ENCODE measurements at regions not wholly inside any gene's neighbourhood (a gene's known extent, or its start where the extent isn't known, plus 50 kb on each side); places are given as distances from the start of the nearest gene placed in this dataset.

- Histone ChIP-seq H3K9me3 (no peaks in the 10 kb centered on the region), H3K4me3 (no peak overlapping the region), H3K27ac (peak overlapping the region in 10 of 12 donors; percentile 13 to 69 (median 55)), H3K27me3 (no peaks in the 10 kb centered on the region), H3K36me3 (no peaks in the 10 kb centered on the region), H3K4me1 (peaks cover 0 to 8% (median 0%) of the 10 kb centered on the region in 12 donors)
- intact Hi-C loops (cut with DNase I) = loop anchor here in 5 of 10 donors (5.0 to 10.0 kb wide), 5 partner anchors 62 to 132 kb away; no protein-coding TSS in a partner anchor
- WGBS, 4 donors = 23 to 34% (median 26%) methylated on average over 8 of the region's 8 CpGs
- peak in 2 of 5 donors; percentile 48 to 55 for DNase-seq
- peak; percentile 50 to 68 (median 58) for ATAC-seq
- TF ChIP-seq POLR2A (IDR thresholded peaks at IDR 0.05) (no peak), CTCF (IDR thresholded peaks at IDR 0.05) (no peak)
Observed at GRCh38 chr4:185999207-185999606, 69.7 kb upstream of the TLR3 start.

GRCh38 chr4:186002853-186003252 is 66.1 kb upstream of the TLR3 start:
- H3K27me3 ChIP-seq = no peaks in the 10 kb centered on the region
- 80 to 83% (median 82%) methylated on average over 9 of the region's 9 CpGs for WGBS, 4 donors
- no peaks in the 10 kb centered on the region for H3K9me3 ChIP-seq
- no peak for ATAC-seq
- H3K4me3 ChIP-seq = no peak overlapping the region
- intact Hi-C loops (cut with DNase I) = no loop called here
- TF ChIP-seq POLR2A (IDR thresholded peaks at IDR 0.05) (no peak), CTCF (IDR thresholded peaks at IDR 0.05) (no peak)
- H3K36me3 ChIP-seq = no peaks in the 10 kb centered on the region
- H3K4me1 ChIP-seq = peaks cover 0 to 9% (median 0%) of the 10 kb centered on the region in 12 donors
- DNase-seq = no peak
- H3K27ac ChIP-seq = no peak overlapping the region

- DNase-seq = no peak
- H3K27ac ChIP-seq = no peak overlapping the region
- TF ChIP-seq CTCF (IDR thresholded peaks at IDR 0.05) (no peak), POLR2A (IDR thresholded peaks at IDR 0.05) (no peak)
- H3K9me3 ChIP-seq = no peaks in the 10 kb centered on the region
- H3K4me3 ChIP-seq = no peak overlapping the region
- intact Hi-C loops (cut with DNase I) = no loop called here
- no peak for ATAC-seq
- 79 to 83% (median 80%) methylated on average over 6 of the region's 6 CpGs for WGBS, 4 donors
- peaks cover 0 to 9% (median 0%) of the 10 kb centered on the region in 12 donors for H3K4me1 ChIP-seq
- no peaks in the 10 kb centered on the region for H3K27me3 ChIP-seq
- no peaks in the 10 kb centered on the region for H3K36me3 ChIP-seq
Observed at GRCh38 chr4:186003746-186004145, 65.2 kb upstream of the TLR3 start.

- DNase-seq (no peak), ATAC-seq (no peak)
- Histone ChIP-seq H3K36me3 (no peaks in the 10 kb centered on the region), H3K4me1 (peaks cover 0 to 12% (median 0%) of the 10 kb centered on the region in 12 donors), H3K27me3 (no peaks in the 10 kb centered on the region), H3K9me3 (no peaks in the 10 kb centered on the region), H3K4me3 (no peak overlapping the region), H3K27ac (no peak overlapping the region)
- 79 to 84% (median 82%) methylated on average over 5 of the region's 5 CpGs for WGBS, 4 donors
- TF ChIP-seq CTCF (IDR thresholded peaks at IDR 0.05) (no peak), POLR2A (IDR thresholded peaks at IDR 0.05) (no peak)
- intact Hi-C loops (cut with DNase I) = no loop called here
Observed at GRCh38 chr4:186008057-186008456, 60.9 kb upstream of the TLR3 start.

Measured in heart left ventricle (tissue), 16 donors.